Esophagus squamous epithelium (tissue), 4 donors: ENCODE measurements at regions not wholly inside any gene's neighbourhood (a gene's known extent, or its start where the extent isn't known, plus 50 kb on each side); places are given as distances from the start of the nearest gene placed in this dataset.

Experiments
- POLR2A ChIP-seq, 4 donors: fragments of 450-650 bp; IDR thresholded peaks; one replicate each; pipeline ENCODE4 v1.6.1; 2017; ENCODE audit warnings: antibody characterized with exemption in 4 of 4, mild to moderate bottlenecking in 4 of 4, moderate library complexity in 3 of 4
- TF ChIP-seq, protein P1 (sequence below), 6 experiments: fragments of 450-650 bp in 4 of 6; fragments of 200-600 bp in 2 of 6; sonication (generic) in 2 of 6; IDR thresholded peaks; one replicate each; pipeline ENCODE4 v1.5.1; 2016 to 2019; ENCODE audit warnings: antibody characterized with exemption in 6 of 6, mild to moderate bottlenecking in 4 of 6, moderate library complexity in 4 of 6

- TF ChIP-seq POLR2A (IDR thresholded peaks at IDR 0.05) = no peak
- TF ChIP-seq, protein P1, sequence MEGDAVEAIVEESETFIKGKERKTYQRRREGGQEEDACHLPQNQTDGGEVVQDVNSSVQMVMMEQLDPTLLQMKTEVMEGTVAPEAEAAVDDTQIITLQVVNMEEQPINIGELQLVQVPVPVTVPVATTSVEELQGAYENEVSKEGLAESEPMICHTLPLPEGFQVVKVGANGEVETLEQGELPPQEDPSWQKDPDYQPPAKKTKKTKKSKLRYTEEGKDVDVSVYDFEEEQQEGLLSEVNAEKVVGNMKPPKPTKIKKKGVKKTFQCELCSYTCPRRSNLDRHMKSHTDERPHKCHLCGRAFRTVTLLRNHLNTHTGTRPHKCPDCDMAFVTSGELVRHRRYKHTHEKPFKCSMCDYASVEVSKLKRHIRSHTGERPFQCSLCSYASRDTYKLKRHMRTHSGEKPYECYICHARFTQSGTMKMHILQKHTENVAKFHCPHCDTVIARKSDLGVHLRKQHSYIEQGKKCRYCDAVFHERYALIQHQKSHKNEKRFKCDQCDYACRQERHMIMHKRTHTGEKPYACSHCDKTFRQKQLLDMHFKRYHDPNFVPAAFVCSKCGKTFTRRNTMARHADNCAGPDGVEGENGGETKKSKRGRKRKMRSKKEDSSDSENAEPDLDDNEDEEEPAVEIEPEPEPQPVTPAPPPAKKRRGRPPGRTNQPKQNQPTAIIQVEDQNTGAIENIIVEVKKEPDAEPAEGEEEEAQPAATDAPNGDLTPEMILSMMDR (IDR thresholded peaks at IDR 0.05) = no peak
These were observed 707.4 kb downstream of the MECOM start for GRCh38 chr3:168956076-168956475.
